Hematopoietic multipotent progenitor cell treated with erythropoietin and hydrocortisone succinate and interleukin-3 and kit ligand, for 6 days (in vitro differentiated cells): ENCODE measurements at regions not wholly inside any gene's neighbourhood (a gene's known extent, or its start where the extent isn't known, plus 50 kb on each side); places are given as distances from the start of the nearest gene placed in this dataset.

Experiments
- DNase-seq: peaks from one replicate; pipeline ENCODE4 v3.0.0-alpha.2; 2015

DNA sequence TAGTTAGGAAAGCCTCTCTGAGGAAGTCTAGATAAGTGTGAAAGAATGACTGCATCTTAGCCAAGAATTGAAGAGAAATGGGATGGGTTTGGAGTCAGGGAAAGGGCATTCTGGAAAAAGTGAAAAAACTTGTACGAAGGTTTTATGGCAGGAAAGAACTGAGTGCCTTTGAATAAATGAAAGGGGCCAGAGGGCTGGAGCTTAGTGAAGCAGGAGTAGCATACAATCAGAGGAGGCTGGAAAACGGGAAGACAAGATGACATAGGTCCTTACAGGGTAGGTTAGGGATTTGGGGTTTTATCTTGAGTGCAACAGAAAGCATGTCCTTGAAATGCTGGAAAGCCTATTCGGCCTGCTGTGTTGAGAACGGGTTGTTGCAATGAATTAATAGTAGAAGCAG lies 152.6 kb upstream of the RND3 start:
- DNase-seq: no peak

DNA sequence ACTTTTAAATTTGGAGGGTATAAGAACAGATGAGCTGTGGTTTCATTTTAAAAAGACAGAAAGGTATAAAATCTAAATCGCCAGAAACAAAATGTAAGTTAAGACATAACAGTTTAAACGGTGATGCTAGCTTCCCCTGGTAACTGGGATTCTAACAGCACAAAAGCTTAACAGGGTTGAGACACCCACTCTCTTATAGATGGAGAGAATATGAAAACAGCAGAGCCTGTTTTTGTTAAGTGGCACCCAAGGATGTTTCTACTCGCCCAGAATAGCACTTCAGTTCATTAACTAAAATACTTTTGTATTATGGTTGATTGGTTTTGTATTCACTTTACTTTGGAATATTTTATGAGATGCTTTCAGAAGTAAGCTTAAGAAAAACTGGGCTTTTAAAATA lies 151.9 kb upstream of the RND3 start:
- no peak for DNase-seq

DNA sequence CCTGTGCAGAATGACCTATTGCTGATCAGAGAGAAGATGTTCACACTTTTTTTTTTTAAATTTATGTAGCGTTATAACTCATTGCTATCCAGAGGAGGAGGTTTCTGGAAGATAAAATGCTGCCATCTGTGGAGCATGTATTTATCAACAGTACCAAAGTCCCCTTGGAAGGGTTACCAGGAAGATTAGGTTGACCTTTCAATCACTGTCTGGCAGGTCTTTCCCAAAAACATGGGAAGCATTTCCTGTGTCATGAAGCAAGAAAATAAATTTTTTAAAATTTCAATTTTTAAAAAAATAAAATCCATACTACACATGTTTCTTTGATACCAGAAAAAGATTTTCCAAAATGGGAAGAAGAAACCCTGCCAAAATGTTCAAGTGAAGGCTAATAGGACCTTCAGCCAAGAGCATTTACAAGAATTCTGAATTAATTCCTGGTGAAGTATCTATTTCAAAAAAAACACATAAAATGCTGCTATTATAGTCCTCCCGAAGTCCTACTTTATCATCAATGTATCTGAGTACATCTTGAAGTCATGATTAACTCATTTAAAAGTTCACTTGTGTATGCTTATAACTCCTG lies 143.9 kb upstream of the RND3 start:
- no peak for DNase-seq

DNA sequence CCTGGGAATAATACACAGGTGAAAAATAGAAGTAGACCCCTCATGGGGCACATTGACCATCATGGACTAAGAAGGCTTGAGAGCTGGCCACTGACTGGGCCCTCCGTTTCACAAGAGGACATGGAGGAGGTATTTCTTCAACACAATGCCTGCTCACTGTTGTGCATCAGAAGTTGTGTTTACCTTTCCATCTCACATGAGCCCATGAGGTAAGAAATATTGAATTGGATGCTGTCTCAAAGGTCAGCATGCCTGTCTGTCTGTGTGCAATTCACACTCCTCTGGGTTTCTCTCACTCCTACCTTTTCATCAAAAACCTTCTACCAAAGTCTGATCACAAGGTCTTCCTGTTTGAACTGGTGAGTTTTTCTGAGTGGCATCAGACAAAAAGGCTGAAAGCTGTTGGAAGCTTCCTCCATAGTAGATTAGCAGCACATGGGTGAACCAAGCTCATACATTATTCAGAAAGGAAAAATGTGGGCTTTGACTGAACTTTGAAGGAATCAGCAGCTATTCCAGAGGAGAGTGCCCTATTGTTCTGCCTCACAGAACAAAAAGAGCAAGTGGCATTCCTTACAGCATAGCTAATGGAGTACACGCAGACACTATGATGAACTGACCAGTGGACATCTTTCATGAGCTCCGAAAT lies 143.2 kb upstream of the RND3 start:
- no peak for DNase-seq

DNA sequence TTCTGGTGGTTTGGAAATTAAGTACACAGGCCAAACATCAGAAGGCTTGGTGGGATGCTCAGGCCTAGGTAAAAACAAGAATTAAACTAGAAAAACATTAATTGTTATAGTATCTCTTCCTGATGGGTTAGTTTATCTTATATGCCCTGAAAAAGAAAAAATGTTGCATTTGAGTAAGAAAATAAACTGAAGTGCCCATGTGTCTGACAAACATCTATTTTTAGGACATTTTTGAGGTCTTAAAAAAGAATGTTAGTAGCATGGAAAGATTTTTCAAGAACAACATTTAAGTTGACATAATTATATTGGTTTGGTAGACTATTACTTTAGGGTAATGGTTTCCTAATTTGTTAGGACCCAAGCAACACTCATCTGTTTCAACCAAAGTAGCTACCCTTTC lies 140.1 kb upstream of the RND3 start:
- DNase-seq: no peak

DNA sequence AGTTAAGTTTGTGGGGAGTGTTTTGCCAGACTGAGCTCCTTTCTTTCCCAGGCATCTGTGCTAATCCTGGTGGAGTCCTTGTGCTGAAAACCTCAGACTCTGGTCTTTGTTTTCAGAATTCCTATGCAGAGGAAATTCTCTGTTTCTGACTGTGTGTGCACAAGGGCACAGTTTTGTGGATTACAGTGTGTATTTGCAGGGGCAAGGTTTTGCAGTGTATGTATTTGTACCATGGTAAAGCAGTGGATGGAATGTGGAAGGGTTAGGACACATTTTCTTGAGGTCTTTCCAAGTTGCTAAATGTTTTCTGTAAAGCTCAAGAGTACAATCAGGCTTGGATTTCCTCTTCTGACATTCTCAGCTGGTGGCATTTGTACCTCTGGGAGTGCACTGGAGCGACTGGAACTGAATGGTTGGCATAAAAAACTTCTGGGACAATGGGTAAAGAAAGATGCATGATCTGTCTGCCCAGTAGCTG lies 139.5 kb upstream of the RND3 start:
- DNase-seq: no peak

DNA sequence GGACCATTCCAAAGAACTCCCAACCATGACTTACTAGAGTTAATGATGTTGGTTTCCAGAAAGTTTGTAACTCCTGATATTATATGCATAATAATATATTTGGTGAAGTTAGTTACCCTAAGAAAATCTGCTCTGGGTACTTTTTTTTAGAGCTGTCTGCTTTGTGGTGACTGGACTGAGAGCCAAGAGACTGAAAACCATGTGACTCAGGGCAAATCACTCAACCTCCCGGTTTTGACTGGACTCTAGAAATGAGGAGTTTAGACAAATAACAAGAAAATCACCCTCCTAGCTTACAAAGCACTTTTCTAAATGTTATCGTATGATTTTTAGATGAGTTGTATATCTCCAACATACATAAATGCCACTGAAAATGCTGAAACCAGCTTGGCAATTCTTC lies 138.3 kb upstream of the RND3 start:
- DNase-seq: no peak

DNA sequence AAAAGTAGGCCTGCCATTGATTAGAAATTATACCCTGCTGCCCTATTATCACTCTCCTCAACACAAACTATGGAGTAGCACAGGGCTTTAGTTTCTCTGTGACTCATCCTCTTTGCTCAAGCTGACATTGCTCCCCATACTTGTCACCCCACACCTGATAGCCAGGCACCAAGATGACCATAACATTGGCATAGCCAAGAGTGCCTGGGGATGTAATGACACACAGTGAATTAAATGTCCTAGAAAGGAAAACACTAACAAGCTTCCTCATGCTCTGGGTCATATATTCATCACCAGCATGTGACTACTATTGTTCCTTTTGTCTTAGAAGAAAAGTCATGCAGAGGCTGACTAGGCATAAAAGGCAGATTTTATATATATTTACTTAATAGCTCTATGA lies 137.8 kb upstream of the RND3 start:
- DNase-seq: no peak

DNA sequence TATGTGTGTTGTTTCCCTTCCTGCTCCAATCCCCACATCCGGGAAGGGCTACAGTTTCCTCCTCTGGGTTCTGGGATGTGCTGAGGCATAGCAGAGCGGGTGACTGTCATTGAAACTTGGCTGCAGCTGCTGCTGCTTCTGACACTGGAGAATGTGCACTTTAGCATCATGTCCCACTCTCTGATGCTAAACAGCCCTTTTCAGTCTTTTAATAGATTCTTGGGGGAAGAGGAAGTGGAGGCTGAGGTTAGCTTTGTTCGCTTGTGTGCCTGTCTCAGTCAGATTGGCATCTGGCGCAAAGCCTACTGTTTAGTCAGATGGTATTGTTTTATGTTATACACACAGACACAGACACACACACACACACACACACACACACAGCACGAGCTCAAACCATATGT lies 136.5 kb upstream of the RND3 start:
- peak; percentile 23 for DNase-seq

DNA sequence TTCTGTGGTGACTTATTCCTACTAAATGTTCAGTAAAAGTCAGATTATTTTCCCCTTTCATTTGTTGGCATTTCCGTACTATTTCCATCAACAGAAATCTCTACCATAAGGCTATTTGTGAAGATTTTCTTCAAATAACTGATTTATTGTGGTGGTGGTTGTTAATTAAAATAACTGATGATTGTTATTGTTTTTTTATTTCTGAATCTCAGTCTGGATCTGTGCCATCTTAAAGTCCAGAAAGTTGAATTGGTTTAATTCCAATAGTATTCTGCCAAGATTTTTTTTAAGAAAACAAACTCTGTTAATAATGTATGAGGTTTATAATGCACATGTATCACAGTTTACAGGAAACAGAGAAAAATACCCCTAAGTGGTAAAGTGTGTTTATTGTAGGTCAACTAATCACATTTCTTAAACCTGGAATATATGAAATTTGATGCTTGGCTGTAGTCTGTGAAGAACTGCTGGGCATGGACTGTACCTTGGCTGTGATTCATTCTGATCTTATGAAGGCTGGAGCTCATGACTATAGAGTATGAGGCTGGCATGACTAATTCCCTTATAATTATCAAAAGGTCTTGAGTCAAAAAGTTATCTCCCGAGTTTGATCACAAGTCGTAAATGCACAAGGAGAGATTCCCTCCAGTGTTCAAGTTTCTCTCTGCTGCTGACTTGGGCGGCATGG lies 134.2 kb upstream of the RND3 start:
- DNase-seq: no peak

DNA sequence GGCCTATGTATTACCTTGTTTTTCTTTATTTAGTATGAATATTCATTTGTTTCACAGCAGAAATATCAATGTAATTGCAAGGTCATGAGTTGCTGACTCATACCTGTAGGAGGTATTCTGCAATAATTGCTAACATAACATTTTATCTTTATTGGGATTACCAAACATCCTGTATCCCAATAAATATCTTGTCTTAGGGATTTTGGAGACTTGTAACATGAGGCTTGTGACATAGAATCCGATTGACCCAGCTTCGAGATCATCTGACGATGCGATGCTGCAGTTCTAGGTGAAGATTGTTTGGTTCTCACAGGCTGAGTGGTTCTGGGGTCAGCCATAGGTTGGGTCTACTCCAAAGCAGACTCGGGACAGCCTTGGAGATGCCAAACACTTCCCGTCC lies 133.4 kb upstream of the RND3 start:
- DNase-seq: no peak

DNA sequence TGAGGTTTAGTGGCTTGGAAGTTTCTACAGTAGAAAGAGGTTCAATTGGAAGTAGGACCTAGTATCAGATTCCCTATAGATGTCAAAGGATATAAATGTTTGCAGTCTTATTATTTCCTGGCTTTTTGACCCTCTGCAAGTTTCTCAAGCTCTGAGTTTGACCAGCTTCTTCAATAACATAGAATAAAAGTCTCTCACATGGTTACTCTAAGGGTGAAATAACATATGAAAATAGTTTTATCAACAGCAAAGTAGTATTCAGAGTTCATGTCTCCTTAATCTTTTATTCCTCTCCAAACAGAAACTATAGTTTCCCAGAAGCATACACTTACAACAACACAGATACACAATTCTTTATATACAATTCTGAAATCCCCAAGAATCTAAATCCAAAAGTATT lies 132.9 kb upstream of the RND3 start:
- no peak for DNase-seq

DNA sequence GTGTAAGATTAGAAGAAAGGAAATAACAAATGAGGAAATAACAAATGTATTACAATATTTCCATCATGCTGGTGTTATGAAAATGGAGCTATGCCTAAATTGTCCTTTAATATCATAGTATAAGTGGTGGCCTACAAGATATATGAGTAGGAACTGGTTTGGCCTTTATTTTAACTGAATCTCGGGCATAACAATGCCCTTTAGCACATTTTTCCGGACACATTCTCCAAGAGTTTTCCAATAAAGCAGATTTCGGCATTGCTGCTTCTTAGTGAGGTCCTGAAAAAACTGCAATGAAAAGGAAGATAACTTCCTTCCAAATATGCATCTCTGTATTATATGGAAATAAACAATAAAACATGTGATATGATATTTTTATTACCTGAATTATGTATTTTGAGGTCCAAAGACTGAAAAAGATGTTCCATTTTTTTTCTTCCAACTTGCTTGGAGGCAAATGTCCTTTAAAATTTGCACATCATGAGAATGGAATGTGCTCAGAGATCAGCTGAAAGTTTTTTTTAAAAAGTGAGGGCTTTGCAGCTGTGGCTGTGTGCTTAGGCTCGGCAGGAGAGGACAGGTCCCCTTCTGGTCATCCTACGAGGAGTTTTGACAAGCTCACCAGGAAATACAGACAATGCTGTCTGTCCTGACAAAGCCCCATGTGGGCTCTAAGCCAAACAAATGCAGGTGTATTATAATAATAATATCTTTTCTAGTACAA lies 132.3 kb upstream of the RND3 start:
- DNase-seq: no peak

DNA sequence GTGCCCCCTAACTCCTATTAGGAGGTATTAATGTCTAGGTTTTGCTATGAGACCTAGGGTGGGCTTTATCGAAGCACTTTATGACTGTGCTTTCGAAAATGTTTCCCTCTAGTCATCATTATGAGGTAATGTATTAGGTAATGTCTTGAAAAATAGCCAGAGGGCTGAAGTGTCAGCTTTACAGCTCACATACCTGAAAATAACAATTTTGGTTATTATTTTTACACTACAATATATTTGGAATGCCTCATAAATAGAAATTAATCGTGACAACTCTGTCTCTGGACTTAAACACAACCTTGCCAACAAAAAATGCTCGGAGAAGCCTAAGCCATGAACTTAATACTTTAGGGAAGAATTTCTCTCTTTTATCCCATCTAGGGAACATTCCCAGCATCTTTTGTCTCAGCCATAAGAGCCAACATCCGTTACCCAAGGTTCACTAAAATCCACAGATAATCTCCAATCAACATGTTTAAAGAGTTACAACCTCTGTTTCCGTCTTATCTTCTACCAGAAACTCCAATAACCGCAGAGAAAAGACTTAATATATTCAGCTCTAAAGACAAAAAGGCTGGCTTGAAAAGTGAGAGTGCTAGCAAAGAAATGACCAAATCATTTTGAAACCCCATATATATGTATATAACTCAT lies 130.9 kb upstream of the RND3 start:
- DNase-seq: no peak

DNA sequence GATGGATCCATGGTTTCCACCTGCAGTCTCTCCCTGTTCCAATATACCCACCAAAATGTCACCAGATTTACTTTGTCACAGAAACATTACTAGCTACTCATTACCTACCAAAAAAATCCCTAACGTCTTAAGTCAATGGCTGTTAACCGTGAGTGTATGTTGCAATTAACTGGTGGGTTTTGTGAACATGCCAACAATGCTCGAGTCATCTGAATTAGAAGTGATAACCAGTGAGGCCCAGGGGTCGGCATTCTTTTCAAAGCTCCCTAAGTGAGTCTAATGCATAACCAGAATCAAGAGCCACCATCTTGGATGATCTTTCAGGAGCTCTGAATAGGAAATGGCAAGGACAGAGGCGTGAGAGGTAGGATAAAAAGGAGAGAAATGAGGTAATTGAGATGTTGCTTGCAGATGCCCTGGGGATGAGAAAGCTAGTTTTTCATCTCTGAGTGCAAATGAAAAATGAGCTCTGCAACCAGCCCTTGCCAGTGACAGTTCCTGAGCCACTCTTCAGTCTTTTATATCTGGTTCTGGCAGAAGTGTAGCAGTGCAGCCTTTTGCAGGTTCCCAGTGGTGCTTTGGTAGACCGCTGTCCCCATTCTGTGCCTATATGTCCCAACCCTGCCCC lies 130.0 kb upstream of the RND3 start:
- no peak for DNase-seq

DNA sequence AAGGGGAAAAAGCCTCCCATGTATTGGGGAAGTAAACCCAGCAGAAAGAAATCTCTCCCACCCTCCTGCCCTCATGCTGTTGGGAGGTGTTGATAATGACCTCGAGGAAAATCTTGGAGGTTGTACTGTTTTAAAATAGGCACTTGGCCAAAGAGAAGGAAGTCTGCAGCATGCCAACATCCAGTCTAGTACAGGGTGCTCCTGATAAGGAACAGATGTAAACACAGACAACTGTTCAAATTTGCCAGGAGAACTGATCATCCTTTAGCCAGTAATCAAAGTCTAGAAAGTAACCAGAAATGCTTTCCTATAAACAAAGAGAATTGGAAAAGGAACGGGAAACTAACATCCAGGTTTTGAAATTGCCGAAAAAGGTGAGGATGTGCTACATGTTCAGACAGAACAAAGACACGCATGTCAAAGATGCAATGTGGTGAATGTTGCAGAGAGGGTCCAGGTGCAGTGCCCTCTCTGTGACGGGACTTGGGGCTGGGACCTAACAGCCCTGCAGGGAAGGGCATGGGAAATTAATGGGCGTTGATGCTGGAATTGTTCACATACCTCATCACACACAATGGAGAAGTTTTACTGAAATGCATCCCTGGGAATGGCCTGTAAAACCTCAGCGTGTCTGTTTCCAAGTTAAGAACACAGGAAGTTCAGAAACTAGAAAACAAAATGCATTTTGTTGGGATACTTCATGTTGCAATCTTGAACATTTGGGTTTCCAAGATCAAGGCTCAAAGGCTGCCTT lies 125.7 kb upstream of the RND3 start:
- no peak for DNase-seq

DNA sequence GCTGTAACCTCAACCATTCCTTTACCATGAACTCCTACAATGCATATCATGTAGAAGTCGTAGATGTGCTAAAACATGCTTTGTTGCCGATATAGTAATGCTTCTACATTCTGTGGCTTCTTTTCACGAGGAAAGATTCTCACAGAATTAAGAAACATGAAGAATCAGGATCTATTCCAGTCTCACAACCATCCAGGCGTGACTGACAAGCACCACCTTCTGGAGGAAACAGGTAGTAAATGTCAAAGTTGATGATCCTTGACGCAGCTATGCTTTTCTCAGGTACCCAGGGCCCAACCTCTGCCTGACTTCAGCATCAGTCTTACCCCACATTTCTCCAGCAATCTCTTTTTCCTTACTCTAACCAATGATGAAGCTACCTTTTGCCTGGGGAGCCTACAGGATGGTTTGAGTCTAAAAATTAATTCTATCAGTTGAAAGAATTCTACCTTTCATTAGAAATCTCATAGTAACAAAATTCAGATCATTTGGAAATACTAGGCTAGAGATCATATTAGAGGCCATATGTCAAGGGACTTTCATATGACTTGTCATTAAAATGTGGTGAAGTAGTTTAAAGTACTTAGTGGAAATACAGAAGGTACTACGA lies 123.3 kb upstream of the RND3 start:
- DNase-seq: peak; percentile 30

DNA sequence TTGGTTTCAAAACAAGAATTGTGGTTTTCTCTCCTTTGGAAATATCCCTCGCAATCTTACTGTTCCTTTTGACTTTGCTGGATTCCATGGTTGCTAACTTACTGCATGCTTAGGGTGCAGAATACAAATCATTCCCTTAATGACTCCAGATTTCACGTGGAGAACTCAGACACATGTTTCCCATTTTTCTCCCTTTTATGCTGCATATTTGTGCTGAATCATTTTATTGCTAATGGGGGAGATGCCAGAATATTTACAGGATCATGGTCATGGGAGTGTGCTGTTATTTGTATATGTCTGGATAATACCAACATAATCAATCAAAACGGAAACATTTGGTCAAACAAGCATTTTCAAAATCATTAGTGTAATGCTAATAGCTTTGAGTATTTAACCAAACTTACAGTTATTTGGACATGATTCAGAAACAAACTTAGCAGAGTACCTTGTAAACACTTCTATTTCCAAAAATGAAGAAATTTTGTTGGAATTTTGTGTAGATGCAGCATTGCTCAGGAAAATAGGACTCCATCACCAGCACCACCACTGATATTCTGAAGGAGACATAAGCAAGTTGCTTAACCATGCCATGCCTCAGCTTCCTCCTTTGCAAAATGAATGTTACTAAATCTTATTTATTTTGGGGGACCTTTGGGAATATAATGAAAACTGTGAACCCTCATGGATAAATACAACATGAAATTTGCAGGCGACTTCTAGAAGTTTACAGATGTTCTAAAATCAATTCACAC lies 122.5 kb upstream of the RND3 start:
- DNase-seq: no peak

DNA sequence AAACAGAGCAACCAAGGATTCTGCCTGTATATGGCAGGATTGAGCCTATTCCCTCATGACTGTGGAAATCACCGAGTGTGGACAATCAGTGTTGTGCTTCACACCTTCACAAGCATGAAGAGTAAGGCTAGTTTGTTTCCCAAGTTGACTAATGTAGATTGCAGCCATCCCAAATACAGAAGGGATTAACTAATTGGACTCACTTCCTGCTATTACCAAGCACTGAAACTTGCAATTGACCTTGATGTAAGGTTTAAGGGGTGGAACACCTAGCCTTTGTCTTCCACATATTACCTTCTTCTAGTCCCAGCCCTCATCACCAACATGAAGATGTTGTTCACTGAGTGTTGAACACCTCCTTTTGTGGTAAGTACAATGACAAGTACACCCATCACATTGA lies 120.9 kb upstream of the RND3 start:
- no peak for DNase-seq

DNA sequence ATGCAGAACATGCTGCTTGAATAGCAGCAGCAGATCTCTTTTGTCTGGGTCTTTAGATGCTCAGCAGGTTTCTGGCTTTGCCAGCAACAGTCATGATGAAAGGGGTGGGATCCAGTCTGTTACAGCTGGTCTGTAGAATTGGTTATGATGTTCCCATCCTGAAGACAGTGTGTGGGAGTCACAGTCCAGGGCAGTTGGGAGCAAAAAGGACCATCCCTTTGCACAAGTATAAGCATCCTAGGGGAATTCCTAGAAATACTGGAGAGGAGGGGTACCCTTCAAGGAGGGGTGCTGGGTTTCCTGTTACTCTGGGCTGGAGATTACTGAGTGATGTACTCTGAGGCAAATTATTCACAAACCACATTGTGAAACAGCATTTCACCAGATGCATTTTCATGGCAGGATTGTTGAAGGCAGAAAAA lies 119.9 kb upstream of the RND3 start:
- DNase-seq: no peak
